ENCODE measurements at regions not wholly inside any gene's neighbourhood (a gene's known extent, or its start where the extent isn't known, plus 50 kb on each side); places are given as distances from the start of the nearest gene placed in this dataset.

- TF ChIP-seq CTCF (IDR thresholded peaks at IDR 0.05; ENCODE audit: extremely low read depth, low read depth, low read length) = no peak
- H3K4me3 ChIP-seq (ENCODE audit: insufficient read depth, low read length) = no peak overlapping the region
- no peak for DNase-seq (ENCODE audit: insufficient read length, low spot score, missing footprints)
- no peak overlapping the region for H3K27ac ChIP-seq (ENCODE audit: low read depth, low read length)
- no peaks in the 10 kb centered on the region for H3K79me2 ChIP-seq (ENCODE audit: insufficient read depth, low read length)
- H3K9me3 ChIP-seq (ENCODE audit: low read depth, low read length) = peaks cover 4% of the 10 kb centered on the region
- no peak overlapping the region for H2AFZ ChIP-seq (ENCODE audit: low read length)
- H4K20me1 ChIP-seq (ENCODE audit: insufficient read depth, low read length) = no peaks in the 10 kb centered on the region
- no peaks in the 10 kb centered on the region for H3K36me3 ChIP-seq (ENCODE audit: insufficient read depth, low read length)
- no peaks in the 10 kb centered on the region for H3K27me3 ChIP-seq (ENCODE audit: insufficient read depth, low read length)
- H3K4me2 ChIP-seq (ENCODE audit: insufficient read depth, low read length) = no peak overlapping the region
- H3K4me1 ChIP-seq (ENCODE audit: insufficient read depth, low read length) = no peaks in the 10 kb centered on the region
Observed at GRCh38 chr19:29372461-29372860, 153.3 kb upstream of the VSTM2B start.

GRCh38 chr19:29372921-29373797 is 152.6 kb upstream of the VSTM2B start:
- H3K36me3 ChIP-seq (ENCODE audit: insufficient read depth, low read length) = no peaks in the 10 kb centered on the region
- TF ChIP-seq CTCF (IDR thresholded peaks at IDR 0.05; ENCODE audit: extremely low read depth, low read depth, low read length) = no peak
- H3K79me2 ChIP-seq (ENCODE audit: insufficient read depth, low read length) = no peaks in the 10 kb centered on the region
- H3K27ac ChIP-seq (ENCODE audit: low read depth, low read length) = no peak overlapping the region
- no peaks in the 10 kb centered on the region for H4K20me1 ChIP-seq (ENCODE audit: insufficient read depth, low read length)
- H3K4me1 ChIP-seq (ENCODE audit: insufficient read depth, low read length) = no peaks in the 10 kb centered on the region
- H2AFZ ChIP-seq (ENCODE audit: low read length) = no peak overlapping the region
- H3K9me3 ChIP-seq (ENCODE audit: low read depth, low read length) = peaks cover 4% of the 10 kb centered on the region
- no peaks in the 10 kb centered on the region for H3K27me3 ChIP-seq (ENCODE audit: insufficient read depth, low read length)
- DNase-seq (ENCODE audit: insufficient read length, low spot score, missing footprints) = no peak
- H3K4me2 ChIP-seq (ENCODE audit: insufficient read depth, low read length) = no peak overlapping the region
- H3K4me3 ChIP-seq (ENCODE audit: insufficient read depth, low read length) = no peak overlapping the region

GRCh38 chr19:29375429-29376119 is 150.2 kb upstream of the VSTM2B start:
- no peaks in the 10 kb centered on the region for H3K27me3 ChIP-seq (ENCODE audit: insufficient read depth, low read length)
- H4K20me1 ChIP-seq (ENCODE audit: insufficient read depth, low read length) = no peaks in the 10 kb centered on the region
- H3K9me3 ChIP-seq (ENCODE audit: low read depth, low read length) = no peaks in the 10 kb centered on the region
- no peaks in the 10 kb centered on the region for H3K36me3 ChIP-seq (ENCODE audit: insufficient read depth, low read length)
- H2AFZ ChIP-seq (ENCODE audit: low read length) = no peak overlapping the region
- TF ChIP-seq CTCF (IDR thresholded peaks at IDR 0.05; ENCODE audit: extremely low read depth, low read depth, low read length) = no peak
- no peak overlapping the region for H3K4me3 ChIP-seq (ENCODE audit: insufficient read depth, low read length)
- no peak overlapping the region for H3K4me2 ChIP-seq (ENCODE audit: insufficient read depth, low read length)
- DNase-seq (ENCODE audit: insufficient read length, low spot score, missing footprints) = no peak
- no peak overlapping the region for H3K27ac ChIP-seq (ENCODE audit: low read depth, low read length)
- H3K4me1 ChIP-seq (ENCODE audit: insufficient read depth, low read length) = no peaks in the 10 kb centered on the region
- no peaks in the 10 kb centered on the region for H3K79me2 ChIP-seq (ENCODE audit: insufficient read depth, low read length)

- H3K4me3 ChIP-seq (ENCODE audit: insufficient read depth, low read length) = no peak overlapping the region
- no peak overlapping the region for H3K4me2 ChIP-seq (ENCODE audit: insufficient read depth, low read length)
- no peak overlapping the region for H3K27ac ChIP-seq (ENCODE audit: low read depth, low read length)
- no peak for DNase-seq (ENCODE audit: insufficient read length, low spot score, missing footprints)
- TF ChIP-seq CTCF (IDR thresholded peaks at IDR 0.05; ENCODE audit: extremely low read depth, low read depth, low read length) = no peak
- no peaks in the 10 kb centered on the region for H3K27me3 ChIP-seq (ENCODE audit: insufficient read depth, low read length)
- no peaks in the 10 kb centered on the region for H4K20me1 ChIP-seq (ENCODE audit: insufficient read depth, low read length)
- H3K79me2 ChIP-seq (ENCODE audit: insufficient read depth, low read length) = no peaks in the 10 kb centered on the region
- H2AFZ ChIP-seq (ENCODE audit: low read length) = no peak overlapping the region
- H3K4me1 ChIP-seq (ENCODE audit: insufficient read depth, low read length) = no peaks in the 10 kb centered on the region
- H3K9me3 ChIP-seq (ENCODE audit: low read depth, low read length) = no peaks in the 10 kb centered on the region
- no peaks in the 10 kb centered on the region for H3K36me3 ChIP-seq (ENCODE audit: insufficient read depth, low read length)
Observed at GRCh38 chr19:29376855-29377354, 148.9 kb upstream of the VSTM2B start.
